ENCODE measurements at regions not wholly inside any gene's neighbourhood (a gene's known extent, or its start where the extent isn't known, plus 50 kb on each side); places are given as distances from the start of the nearest gene placed in this dataset.
"Not testable (repeated sequence)": the region's sequence is repeated elsewhere in the genome, so short reads cannot be mapped to it uniquely, and the experiment has no call there.

GRCh38 chr6:60991427-60992028 is 1294.5 kb downstream of the KHDRBS2 start:
- no peak for DNase-seq (ENCODE audit: low spot score)
- Histone ChIP-seq H3K4me1 (replicated peaks) (no peaks in the 10 kb centered on the region), H3K9me3 (no peaks in the 10 kb centered on the region), H3K27ac (no peak overlapping the region), H3K27me3 (replicated peaks; ENCODE audit: insufficient read depth) (no peaks in the 10 kb centered on the region), H3K4me3 (no peak overlapping the region), H3K36me3 (no peaks in the 10 kb centered on the region)
- intact Hi-C loops (cut with DNase I), result no loop called here
- 100% methylated on average over 1 of the region's 1 CpG for WGBS
- no peak for TF ChIP-seq POLR2AphosphoS5 (IDR thresholded peaks at IDR 0.05)
- no peak for TF ChIP-seq POLR2A (IDR thresholded peaks at IDR 0.05)
- TF ChIP-seq CTCF (IDR thresholded peaks at IDR 0.05), result no peak

GRCh38 chr6:60952500-60952899 is 1333.5 kb downstream of the KHDRBS2 start:
- Histone ChIP-seq H3K9me3 (no peaks in the 10 kb centered on the region), H3K27me3 (replicated peaks; ENCODE audit: insufficient read depth) (no peaks in the 10 kb centered on the region), H3K4me3 (no peak overlapping the region), H3K4me1 (replicated peaks) (no peaks in the 10 kb centered on the region), H3K36me3 (no peaks in the 10 kb centered on the region), H3K27ac (no peak overlapping the region)
- WGBS, result 90% methylated on average over 3 of the region's 3 CpGs
- intact Hi-C loops (cut with DNase I), result no loop called here
- DNase-seq (ENCODE audit: low spot score), result no peak
- TF ChIP-seq CTCF (IDR thresholded peaks at IDR 0.05) (no peak), POLR2AphosphoS5 (IDR thresholded peaks at IDR 0.05) (no peak), POLR2A (IDR thresholded peaks at IDR 0.05) (no peak)

- H3K36me3 ChIP-seq; H3K4me3 ChIP-seq; intact Hi-C loops (cut with DNase I); DNase-seq (ENCODE audit: low spot score); H3K27ac ChIP-seq; H3K9me3 ChIP-seq; H3K4me1 ChIP-seq (replicated peaks); H3K27me3 ChIP-seq (replicated peaks; ENCODE audit: insufficient read depth): not testable (repeated sequence)
- 37% methylated on average over 5 of the region's 5 CpGs for WGBS
Measured at GRCh38 chr6:60950221-60950923, 1335.7 kb downstream of the KHDRBS2 start.

GRCh38 chr6:60947416-60947815 is 1338.6 kb downstream of the KHDRBS2 start:
- H3K4me1 ChIP-seq (replicated peaks); H3K9me3 ChIP-seq; H3K27ac ChIP-seq; H3K4me3 ChIP-seq; intact Hi-C loops (cut with DNase I); H3K27me3 ChIP-seq (replicated peaks; ENCODE audit: insufficient read depth); H3K36me3 ChIP-seq: not testable (repeated sequence)
- 15% methylated on average over 2 of the region's 2 CpGs for WGBS
- DNase-seq (ENCODE audit: low spot score), result peak; percentile 33

- WGBS, result 95% methylated on average over 24 of the region's 26 CpGs
- H3K9me3 ChIP-seq; H3K27me3 ChIP-seq (replicated peaks; ENCODE audit: insufficient read depth); H3K36me3 ChIP-seq; intact Hi-C loops (cut with DNase I); H3K4me1 ChIP-seq (replicated peaks); H3K4me3 ChIP-seq; DNase-seq (ENCODE audit: low spot score); H3K27ac ChIP-seq: not testable (repeated sequence)
Measured at GRCh38 chr6:60944803-60945202, 1341.2 kb downstream of the KHDRBS2 start.

- H3K4me3 ChIP-seq; H3K27me3 ChIP-seq (replicated peaks; ENCODE audit: insufficient read depth); intact Hi-C loops (cut with DNase I); DNase-seq (ENCODE audit: low spot score); H3K36me3 ChIP-seq; H3K4me1 ChIP-seq (replicated peaks); H3K9me3 ChIP-seq; H3K27ac ChIP-seq: not testable (repeated sequence)
- WGBS, result 82% methylated on average over 1 of the region's 1 CpG
Measured at GRCh38 chr6:60935970-60936369, 1350.1 kb downstream of the KHDRBS2 start.

- H3K4me3 ChIP-seq; DNase-seq (ENCODE audit: low spot score); H3K36me3 ChIP-seq; H3K4me1 ChIP-seq (replicated peaks); intact Hi-C loops (cut with DNase I); H3K27ac ChIP-seq; H3K27me3 ChIP-seq (replicated peaks; ENCODE audit: insufficient read depth); H3K9me3 ChIP-seq: not testable (repeated sequence)
- 90% methylated on average over 1 of the region's 1 CpG for WGBS
Measured at GRCh38 chr6:60919652-60920051, 1366.4 kb downstream of the KHDRBS2 start.

- H3K36me3 ChIP-seq; H3K9me3 ChIP-seq; H3K27me3 ChIP-seq (replicated peaks; ENCODE audit: insufficient read depth); H3K4me3 ChIP-seq; H3K4me1 ChIP-seq (replicated peaks); intact Hi-C loops (cut with DNase I); DNase-seq (ENCODE audit: low spot score); H3K27ac ChIP-seq: not testable (repeated sequence)
- WGBS, result 87% methylated on average over 6 of the region's 6 CpGs
Measured at GRCh38 chr6:60903860-60904259, 1382.2 kb downstream of the KHDRBS2 start.

- intact Hi-C loops (cut with DNase I); H3K27ac ChIP-seq; H3K36me3 ChIP-seq; H3K4me3 ChIP-seq; H3K27me3 ChIP-seq (replicated peaks; ENCODE audit: insufficient read depth); H3K4me1 ChIP-seq (replicated peaks); H3K9me3 ChIP-seq; DNase-seq (ENCODE audit: low spot score): not testable (repeated sequence)
- WGBS, result 96% methylated on average over 1 of the region's 1 CpG
Measured at GRCh38 chr6:60893374-60893773, 1392.7 kb downstream of the KHDRBS2 start.

All from prostate gland (tissue), 2 donors.